HEK293T (cell line): ENCODE measurements at regions not wholly inside any gene's neighbourhood (a gene's known extent, or its start where the extent isn't known, plus 50 kb on each side); places are given as distances from the start of the nearest gene placed in this dataset.

ENCODE experiments used
- CTCF ChIA-PET: fragments of 350-600 bp; formaldehyde crosslinking; extraction: SDS; loops from one replicate; lab custom pipeline; 2021; ENCODE audit warnings: antibody characterized with exemption, inconsistent platforms; lab: Yijun Ruan, JAX
- POLR2A ChIA-PET: fragments of 350-600 bp; formaldehyde crosslinking; extraction: SDS; loops from one replicate; lab custom pipeline; 2020; ENCODE audit warnings: antibody characterized with exemption, inconsistent platforms; lab: Yijun Ruan, JAX
- DNase-seq: peaks from one replicate; pipeline ENCODE4 v3.0.0; 2012; ENCODE audit warnings: mixed read lengths; ENCODE audit errors: extremely low spot score
- ARNT ChIP-seq: fragments of 450-650 bp; IDR thresholded peaks from 2 replicates; pipeline ENCODE4 v1.6.1; 2017; ENCODE audit warnings: mild to moderate bottlenecking
- BHLHE40 ChIP-seq: fragments of 450-650 bp; IDR thresholded peaks from 2 replicates; pipeline ENCODE4 v1.6.1; 2016; ENCODE audit warnings: mild to moderate bottlenecking, moderate library complexity, borderline replicate concordance
- CTBP1 ChIP-seq: fragments of 450-650 bp; IDR thresholded peaks from 2 replicates; pipeline ENCODE4 v1.6.1; 2016; ENCODE audit warnings: borderline replicate concordance
- ELF4 ChIP-seq: fragments of 450-650 bp; IDR thresholded peaks from 2 replicates; pipeline ENCODE4 v1.6.1; 2017; ENCODE audit warnings: antibody characterized with exemption
- FOXA1 ChIP-seq: fragments of 450-650 bp; IDR thresholded peaks from 2 replicates; pipeline ENCODE4 v1.6.1; 2016; ENCODE audit warnings: mild to moderate bottlenecking
- FOXK2 ChIP-seq: fragments of 450-650 bp; IDR thresholded peaks from 2 replicates; pipeline ENCODE4 v1.6.1; 2016; ENCODE audit warnings: mild to moderate bottlenecking
- FOXM1 ChIP-seq: fragments of 450-650 bp; IDR thresholded peaks from 2 replicates; pipeline ENCODE4 v1.6.1; 2017; ENCODE audit warnings: mild to moderate bottlenecking, borderline replicate concordance
- HDGF ChIP-seq: fragments of 450-650 bp; IDR thresholded peaks from 2 replicates; pipeline ENCODE4 v1.6.1; 2017; ENCODE audit warnings: antibody characterized with exemption, borderline replicate concordance
- L3MBTL2 ChIP-seq: fragments of 450-650 bp; conservative IDR thresholded peaks from 2 replicates; pipeline ENCODE4 v1.6.1; 2016; ENCODE audit warnings: mild to moderate bottlenecking
- LEF1 ChIP-seq: fragments of 450-650 bp; IDR thresholded peaks from 2 replicates; pipeline ENCODE4 v1.6.1; 2017; ENCODE audit warnings: mild to moderate bottlenecking, borderline replicate concordance
- NFRKB ChIP-seq: fragments of 450-650 bp; IDR thresholded peaks from 2 replicates; pipeline ENCODE4 v1.6.1; 2016; ENCODE audit warnings: mild to moderate bottlenecking, moderate library complexity
- PKNOX1 ChIP-seq: fragments of 450-650 bp; IDR thresholded peaks from 2 replicates; pipeline ENCODE4 v1.6.1; 2016
- SP1 ChIP-seq: fragments of 450-650 bp; IDR thresholded peaks from 2 replicates; pipeline ENCODE4 v1.6.1; 2017
- SUZ12 ChIP-seq: fragments of 450-650 bp; IDR thresholded peaks from 2 replicates; pipeline ENCODE4 v1.6.1; 2016; ENCODE audit warnings: mild to moderate bottlenecking
- TARDBP ChIP-seq: fragments of 450-650 bp; IDR thresholded peaks from 2 replicates; pipeline ENCODE4 v1.6.1; 2016
- ZNF384 ChIP-seq: fragments of 450-650 bp; IDR thresholded peaks from 2 replicates; pipeline ENCODE4 v1.6.1; 2016

- ChIA-PET CTCF (no interaction called here), POLR2A (no interaction called here)
- DNase-seq = no peak
- TF ChIP-seq ELF4 (no peak), HDGF (no peak), L3MBTL2 (no peak), FOXM1 (no peak), SP1 (no peak), BHLHE40 (no peak), CTBP1 (no peak), ARNT (no peak), LEF1 (no peak), FOXK2 (no peak), NFRKB (no peak), SUZ12 (no peak), ZNF384 (no peak), PKNOX1 (no peak)
Measured at GRCh38 chr9:120040896-120041295, 539.1 kb downstream of the CDK5RAP2 start.

DNA sequence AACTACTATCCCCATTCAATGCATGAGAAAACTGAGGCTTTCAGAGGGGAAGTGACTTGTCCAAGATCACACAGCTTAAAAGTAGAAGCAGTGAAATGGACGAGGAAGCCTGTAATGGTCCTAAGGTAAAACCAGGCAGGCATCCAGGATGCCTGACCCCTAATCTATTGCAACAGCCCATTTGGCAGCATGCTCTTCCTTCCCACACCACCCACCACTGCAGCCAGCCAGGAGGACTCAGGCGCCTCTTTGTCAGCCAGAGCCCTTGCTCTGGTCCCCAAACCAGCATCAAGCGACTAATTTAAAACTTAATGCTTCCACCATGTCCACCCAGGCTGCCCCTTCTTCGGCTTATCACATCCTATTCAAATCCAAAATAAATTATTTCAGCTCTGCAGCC, 541.6 kb downstream of the CDK5RAP2 start:
- ChIA-PET CTCF (no interaction called here), POLR2A (no interaction called here)
- no peak for DNase-seq
- TF ChIP-seq PKNOX1 = no peak
- no peak for TF ChIP-seq CTBP1
- TF ChIP-seq FOXA1 = no peak
- TF ChIP-seq L3MBTL2 = no peak
- TF ChIP-seq ARNT = no peak
- no peak for TF ChIP-seq BHLHE40
- TF ChIP-seq SP1 = no peak
- TF ChIP-seq LEF1 = no peak

GRCh38 chr9:120032639-120033038, 547.3 kb downstream of the CDK5RAP2 start:
- TF ChIP-seq HDGF (no peak), SUZ12 (no peak), FOXM1 (no peak), TARDBP (no peak), LEF1 (no peak)
- peak; percentile 10 for DNase-seq
- POLR2A ChIA-PET = no interaction called here
- CTCF ChIA-PET = no interaction called here

GRCh38 chr9:120030847-120031246, 549.1 kb downstream of the CDK5RAP2 start:
- ChIA-PET POLR2A (no interaction called here), CTCF (no interaction called here)
- TF ChIP-seq LEF1 (no peak), FOXK2 (no peak), ARNT (no peak), ZNF384 (no peak), HDGF (no peak), SP1 (no peak), TARDBP (no peak), L3MBTL2 (no peak)
- no peak for DNase-seq

DNA sequence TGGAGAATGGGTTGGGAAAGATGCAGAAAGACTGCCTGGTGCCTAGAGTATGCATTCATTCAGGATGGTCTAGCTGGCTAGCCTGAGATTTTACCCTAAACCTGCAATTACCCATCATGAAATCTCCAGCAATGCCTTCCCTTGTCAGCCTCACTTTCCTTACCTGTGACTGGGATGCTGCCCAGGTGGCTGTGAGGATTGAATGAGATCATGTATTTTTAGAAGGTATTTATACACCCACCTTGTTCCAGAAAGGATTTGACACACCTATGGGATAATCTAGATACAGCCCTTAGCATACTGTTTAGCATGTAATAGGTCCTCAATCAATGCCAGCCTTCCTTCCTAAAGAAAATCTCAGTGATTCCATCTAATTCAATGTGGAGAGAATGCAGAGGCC, 561.4 kb downstream of the CDK5RAP2 start:
- DNase-seq = no peak
- CTCF ChIA-PET = no interaction called here
- TF ChIP-seq FOXA1 (no peak), FOXM1 (no peak), ARNT (no peak), FOXK2 (no peak), L3MBTL2 (no peak), NFRKB (no peak), SUZ12 (no peak), CTBP1 (no peak), HDGF (no peak), ZNF384 (no peak), TARDBP (no peak), BHLHE40 (no peak), PKNOX1 (no peak), LEF1 (no peak), SP1 (no peak), ELF4 (no peak)
- POLR2A ChIA-PET = no interaction called here

DNA sequence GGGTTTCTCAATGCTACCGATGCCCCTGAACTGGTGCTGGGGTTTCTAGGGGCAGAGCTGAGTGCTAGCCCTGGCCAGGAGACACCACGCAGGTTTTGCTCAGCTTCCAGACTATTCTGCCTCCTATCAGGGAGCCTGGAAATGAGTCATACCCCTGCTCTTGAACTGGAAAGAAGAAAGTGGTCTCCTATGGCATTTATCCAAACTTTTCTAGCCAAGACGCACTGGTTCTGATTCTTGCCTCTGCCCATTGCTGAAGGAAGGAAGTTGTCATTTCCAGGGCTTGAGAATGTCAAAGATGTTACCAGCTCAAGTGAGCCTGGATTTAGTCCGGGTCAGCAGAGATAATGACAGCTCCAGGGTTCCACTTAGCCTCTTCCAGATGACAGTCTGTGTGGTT, 561.9 kb downstream of the CDK5RAP2 start:
- POLR2A ChIA-PET = no interaction called here
- DNase-seq = no peak
- no peak for TF ChIP-seq BHLHE40
- no peak for TF ChIP-seq L3MBTL2
- TF ChIP-seq NFRKB = no peak
- CTCF ChIA-PET = no interaction called here

DNA sequence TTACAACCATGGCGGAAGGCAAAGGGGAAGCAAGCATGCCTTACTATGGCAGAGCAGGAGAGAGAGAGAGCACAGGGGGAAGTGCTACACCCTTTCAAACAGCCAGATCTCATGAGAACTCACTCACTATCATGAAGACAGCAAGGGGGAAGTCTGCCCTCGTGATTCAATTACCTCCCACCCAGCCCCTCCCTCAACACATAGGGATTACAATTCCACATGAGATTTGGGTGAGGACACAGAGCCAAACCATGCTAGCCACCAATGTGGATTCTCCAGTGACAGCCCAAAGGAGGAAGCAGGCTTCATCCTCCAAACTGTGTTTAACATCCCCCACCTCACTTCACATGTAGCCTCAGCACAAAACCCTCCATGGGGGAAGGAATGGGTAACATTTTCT, 563.7 kb downstream of the CDK5RAP2 start:
- ChIA-PET CTCF (no interaction called here), POLR2A (no interaction called here)
- DNase-seq = no peak
- TF ChIP-seq BHLHE40 (no peak), TARDBP (no peak), ARNT (no peak), SP1 (no peak), SUZ12 (no peak), FOXA1 (no peak), ELF4 (no peak), FOXK2 (no peak), ZNF384 (no peak), LEF1 (no peak), CTBP1 (no peak), FOXM1 (no peak), PKNOX1 (no peak), NFRKB (no peak), L3MBTL2 (no peak), HDGF (no peak)
